A549 (cell line): ENCODE measurements at regions not wholly inside any gene's neighbourhood (a gene's known extent, or its start where the extent isn't known, plus 50 kb on each side); places are given as distances from the start of the nearest gene placed in this dataset.

ENCODE experiments used
- POLR2A ChIP-seq: IDR thresholded peaks from 2 replicates; pipeline ENCODE4 v1.6.1; 2012; ENCODE audit warnings: mild to moderate bottlenecking, low read length
- TF ChIP-seq, protein P1 (sequence below): fragments of 200-600 bp; sonication (generic); IDR thresholded peaks from 2 replicates; pipeline ENCODE4 v1.6.1; 2016; ENCODE audit warnings: antibody characterized with exemption, mild to moderate bottlenecking, moderate library complexity

DNA sequence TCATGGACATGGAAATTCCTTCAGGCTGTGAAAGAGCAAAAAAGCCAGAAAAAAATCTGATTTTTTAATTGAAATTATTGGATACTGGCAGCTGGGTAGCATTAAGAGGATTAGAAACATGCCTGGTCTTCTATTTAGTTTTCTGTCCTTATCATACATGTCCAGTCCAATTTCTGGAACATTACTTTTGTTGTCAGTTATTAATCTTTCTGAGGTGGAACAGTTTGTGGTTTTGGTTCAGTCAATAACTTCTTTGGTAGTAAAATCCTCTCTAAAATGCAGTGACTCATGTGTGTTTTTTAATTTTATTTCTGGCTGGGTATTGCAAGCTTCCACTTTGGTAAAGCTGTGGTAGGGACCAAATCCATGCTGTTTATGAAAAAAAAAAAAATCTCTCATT lies 687.0 kb upstream of the ADGRL2 start:
- no peak for TF ChIP-seq POLR2A
- TF ChIP-seq, protein P1, sequence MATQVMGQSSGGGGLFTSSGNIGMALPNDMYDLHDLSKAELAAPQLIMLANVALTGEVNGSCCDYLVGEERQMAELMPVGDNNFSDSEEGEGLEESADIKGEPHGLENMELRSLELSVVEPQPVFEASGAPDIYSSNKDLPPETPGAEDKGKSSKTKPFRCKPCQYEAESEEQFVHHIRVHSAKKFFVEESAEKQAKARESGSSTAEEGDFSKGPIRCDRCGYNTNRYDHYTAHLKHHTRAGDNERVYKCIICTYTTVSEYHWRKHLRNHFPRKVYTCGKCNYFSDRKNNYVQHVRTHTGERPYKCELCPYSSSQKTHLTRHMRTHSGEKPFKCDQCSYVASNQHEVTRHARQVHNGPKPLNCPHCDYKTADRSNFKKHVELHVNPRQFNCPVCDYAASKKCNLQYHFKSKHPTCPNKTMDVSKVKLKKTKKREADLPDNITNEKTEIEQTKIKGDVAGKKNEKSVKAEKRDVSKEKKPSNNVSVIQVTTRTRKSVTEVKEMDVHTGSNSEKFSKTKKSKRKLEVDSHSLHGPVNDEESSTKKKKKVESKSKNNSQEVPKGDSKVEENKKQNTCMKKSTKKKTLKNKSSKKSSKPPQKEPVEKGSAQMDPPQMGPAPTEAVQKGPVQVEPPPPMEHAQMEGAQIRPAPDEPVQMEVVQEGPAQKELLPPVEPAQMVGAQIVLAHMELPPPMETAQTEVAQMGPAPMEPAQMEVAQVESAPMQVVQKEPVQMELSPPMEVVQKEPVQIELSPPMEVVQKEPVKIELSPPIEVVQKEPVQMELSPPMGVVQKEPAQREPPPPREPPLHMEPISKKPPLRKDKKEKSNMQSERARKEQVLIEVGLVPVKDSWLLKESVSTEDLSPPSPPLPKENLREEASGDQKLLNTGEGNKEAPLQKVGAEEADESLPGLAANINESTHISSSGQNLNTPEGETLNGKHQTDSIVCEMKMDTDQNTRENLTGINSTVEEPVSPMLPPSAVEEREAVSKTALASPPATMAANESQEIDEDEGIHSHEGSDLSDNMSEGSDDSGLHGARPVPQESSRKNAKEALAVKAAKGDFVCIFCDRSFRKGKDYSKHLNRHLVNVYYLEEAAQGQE = no peak
